PC-3 (cell line): ENCODE measurements at regions not wholly inside any gene's neighbourhood (a gene's known extent, or its start where the extent isn't known, plus 50 kb on each side); places are given as distances from the start of the nearest gene placed in this dataset.

ENCODE experiments used
- ATAC-seq: fragments of 200-7000 bp; cut with Tn5 transposase; 2 replicates; pipeline ENCODE4 v1.9.1; 2020; ENCODE audit warnings: mild to moderate bottlenecking, moderate library complexity
- BruUV-seq: library from RNA; stranded (reverse); fragments of 400-500 nt; replicated peaks from 2 replicates; lab custom pipeline; 2021; lab: Mats Ljungman, UMichigan
- CTCF ChIA-PET: fragments of 300-600 bp; sonication (Branson Sonifier 250); formaldehyde crosslinking; loops from one replicate; lab custom pipeline; 2022; ENCODE audit warnings: antibody characterized with exemption; lab: Charles Lee
- POLR2A ChIA-PET: fragments of 300-600 bp; sonication (Branson Sonifier 250); formaldehyde crosslinking; loops from one replicate; lab custom pipeline; 2022; ENCODE audit warnings: antibody characterized with exemption; ENCODE audit not compliant: unreplicated experiment; lab: Charles Lee
- DNase-seq: peaks from one replicate; pipeline ENCODE4 v3.0.0-alpha.2; 2015
- H2AFZ ChIP-seq: fragments of 300-600 bp; sonication (generic); 2 replicates; pipeline ENCODE4 v1.6.0; 2016; ENCODE audit warnings: antibody characterized with exemption, low read length
- H3F3A ChIP-seq: fragments of 300-600 bp; sonication (generic); one replicate; pipeline ENCODE4 v1.6.0; 2017; ENCODE audit warnings: antibody characterized with exemption, low read length, control low read depth, mild to moderate bottlenecking; ENCODE audit not compliant: unreplicated experiment
- H3K27ac ChIP-seq: fragments of 300-600 bp; sonication (generic); 2 replicates; pipeline ENCODE4 v1.5.1; 2016; ENCODE audit warnings: mild to moderate bottlenecking, low read length
- H3K27me3 ChIP-seq: fragments of 300-600 bp; sonication (generic); 2 replicates; pipeline ENCODE4 v1.6.1; 2016; ENCODE audit warnings: low read length, mixed read lengths
- H3K36me3 ChIP-seq: fragments of 300-600 bp; sonication (generic); 2 replicates; pipeline ENCODE4 v1.6.1; 2016; ENCODE audit warnings: low read depth, mixed run types, low read length, mixed read lengths
- H3K4me1 ChIP-seq: fragments of 300-600 bp; sonication (generic); 2 replicates; pipeline ENCODE4 v1.5.1; 2016; ENCODE audit warnings: low read length; ENCODE audit not compliant: insufficient read depth
- H3K4me2 ChIP-seq: fragments of 300-600 bp; sonication (generic); 2 replicates; pipeline ENCODE4 v1.6.0; 2016; ENCODE audit warnings: low read length
- H3K4me3 ChIP-seq: fragments of 300-600 bp; sonication (generic); 2 replicates; pipeline ENCODE4 v1.5.1; 2016; ENCODE audit warnings: mild to moderate bottlenecking, low read length, mixed read lengths
- H3K79me2 ChIP-seq: fragments of 300-600 bp; sonication (generic); 2 replicates; pipeline ENCODE4 v1.6.1; 2017; ENCODE audit warnings: low read length, mixed read lengths
- H3K9ac ChIP-seq: fragments of 300-600 bp; sonication (generic); 2 replicates; pipeline ENCODE4 v1.6.0; 2016; ENCODE audit warnings: mild to moderate bottlenecking, low read length
- H3K9me2 ChIP-seq: fragments of 300-600 bp; sonication (generic); replicated peaks from 2 replicates; pipeline ENCODE4 v1.6.1; 2016; ENCODE audit warnings: mixed run types, low read length, mixed read lengths
- H3K9me3 ChIP-seq: fragments of 300-600 bp; sonication (generic); 2 replicates; pipeline ENCODE4 v1.6.1; 2016; ENCODE audit warnings: low read length, mixed read lengths
- H4K20me1 ChIP-seq: fragments of 300-600 bp; sonication (generic); 2 replicates; pipeline ENCODE4 v1.6.1; 2016; ENCODE audit warnings: low read length, mixed read lengths
- CTCF ChIP-seq: fragments of 300-600 bp; sonication (generic); conservative IDR thresholded peaks from 2 replicates; pipeline ENCODE4 v1.5.1; 2017; ENCODE audit warnings: antibody characterized with exemption, low read depth, mild to moderate bottlenecking, low read length
- EZH2 ChIP-seq: fragments of 300-600 bp; sonication (generic); IDR thresholded peaks from one replicate; pipeline ENCODE4 v1.6.1; 2017; ENCODE audit warnings: antibody characterized with exemption, mild to moderate bottlenecking, low read length; ENCODE audit not compliant: unreplicated experiment
- EZH2phosphoT487 ChIP-seq: fragments of 300-600 bp; sonication (generic); IDR thresholded peaks from 2 replicates; pipeline ENCODE4 v1.6.1; 2018; ENCODE audit warnings: mild to moderate bottlenecking, antibody characterized with exemption, low read length, borderline replicate concordance
- intact Hi-C: fragments of 100-400 bp; cut with micrococcal nuclease; formaldehyde crosslinking; loops from 2 replicates; pipeline ENCODE4 v1.9.0; 2023

GRCh38 chr17:13671771-13672170 lies 70.0 kb upstream of the HS3ST3A1 start:
- peak overlapping the region; percentile 77 for H2AFZ ChIP-seq

GRCh38 chr17:13678361-13678760 lies 76.6 kb upstream of the HS3ST3A1 start:
- Histone ChIP-seq H3K27me3 (no peaks in the 10 kb centered on the region), H4K20me1 (no peaks in the 10 kb centered on the region), H3K9me2 (no peaks in the 10 kb centered on the region), H3F3A (no peaks in the 10 kb centered on the region), H3K9ac (no peak overlapping the region), H3K4me3 (no peak overlapping the region), H3K27ac (no peak overlapping the region), H3K36me3 (no peaks in the 10 kb centered on the region), H3K9me3 (peaks cover 7% of the 10 kb centered on the region; the same call in 1 of the 2 replicates), H3K4me2 (no peak overlapping the region), H3K79me2 (no peaks in the 10 kb centered on the region), H3K4me1 (no peaks in the 10 kb centered on the region), H2AFZ (no peak overlapping the region)
- TF ChIP-seq EZH2 (no peak), EZH2phosphoT487 (no peak), CTCF (no peak)
- no TSS peak for BruUV-seq
- intact Hi-C loops: no loop called here
- ChIA-PET POLR2A (no interaction called here), CTCF (no interaction called here)
- ATAC-seq: no peak
- DNase-seq: peak; percentile 10

More at GRCh38 chr17:13671771-13672170, 70.0 kb upstream of the HS3ST3A1 start:
- Histone ChIP-seq H3K4me1 (peaks cover 11% of the 10 kb centered on the region), H4K20me1 (no peaks in the 10 kb centered on the region), H3F3A (no peaks in the 10 kb centered on the region), H3K9me3 (peaks cover 8% of the 10 kb centered on the region; the same call in 1 of the 2 replicates), H3K79me2 (peaks cover 9% of the 10 kb centered on the region; the same call in 1 of the 2 replicates), H3K9me2 (no peaks in the 10 kb centered on the region), H3K27ac (peak overlapping the region; percentile 26), H3K4me2 (peak overlapping the region; percentile 79), H3K4me3 (peak overlapping the region; percentile 51), H3K36me3 (no peaks in the 10 kb centered on the region), H3K9ac (peak overlapping the region; percentile 3; the same call in 1 of the 2 replicates), H3K27me3 (no peaks in the 10 kb centered on the region)
- TF ChIP-seq EZH2phosphoT487: no peak
- TF ChIP-seq CTCF: no peak
- TF ChIP-seq EZH2: no peak
- DNase-seq (peak; percentile 79), ATAC-seq (no peak)
- CTCF ChIA-PET: no interaction called here
- intact Hi-C loops: no loop called here
- POLR2A ChIA-PET: no interaction called here
- no TSS peak for BruUV-seq

- DNase-seq (no peak), ATAC-seq (no peak)
- Histone ChIP-seq H3K4me2 (no peak overlapping the region), H2AFZ (no peak overlapping the region), H3K4me3 (no peak overlapping the region), H3K9ac (no peak overlapping the region), H3K4me1 (no peaks in the 10 kb centered on the region), H3K27ac (no peak overlapping the region), H3F3A (no peaks in the 10 kb centered on the region), H3K36me3 (no peaks in the 10 kb centered on the region), H3K79me2 (no peaks in the 10 kb centered on the region), H3K9me2 (no peaks in the 10 kb centered on the region), H3K9me3 (peaks cover 7% of the 10 kb centered on the region; the same call in 1 of the 2 replicates), H4K20me1 (no peaks in the 10 kb centered on the region), H3K27me3 (no peaks in the 10 kb centered on the region)
- POLR2A ChIA-PET: no interaction called here
- BruUV-seq: no TSS peak
- CTCF ChIA-PET: no interaction called here
- TF ChIP-seq CTCF (no peak), EZH2 (no peak), EZH2phosphoT487 (no peak)
- intact Hi-C loops: no loop called here
These were observed 77.1 kb upstream of the HS3ST3A1 start for GRCh38 chr17:13678841-13679240.
